CD4-positive, alpha-beta T cell treated with Interleukin-6 for 4 hours (primary cell): ENCODE measurements at regions not wholly inside any gene's neighbourhood (a gene's known extent, or its start where the extent isn't known, plus 50 kb on each side); places are given as distances from the start of the nearest gene placed in this dataset.
"Not testable (repeated sequence)": the region's sequence is repeated elsewhere in the genome, so short reads cannot be mapped to it uniquely, and the experiment has no call there.

Experiments
- DNase-seq: peaks from one replicate; pipeline ENCODE4 v3.0.0-alpha.2; 2020; ENCODE audit warnings: mixed read lengths

DNA sequence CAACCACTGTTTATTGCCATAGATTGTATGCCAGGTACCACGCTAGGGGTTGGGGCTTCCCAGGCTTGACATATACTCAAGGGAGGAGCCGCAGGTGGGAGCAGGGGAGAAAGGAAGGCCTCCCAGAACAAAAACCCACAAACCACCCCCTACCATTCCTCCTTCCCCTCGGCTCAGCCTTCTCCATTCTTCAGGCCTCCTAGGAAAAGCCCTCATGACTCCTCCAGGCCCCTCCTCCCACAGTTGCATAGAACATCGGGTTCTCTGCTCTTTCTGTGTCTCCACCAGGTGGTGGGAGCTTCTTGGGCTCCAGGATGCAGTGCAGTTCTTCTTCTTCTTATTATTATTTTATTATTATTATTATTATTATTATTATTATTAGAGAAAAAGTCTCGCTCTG is 80.3 kb downstream of the ZFP36L2 start:
- DNase-seq: no peak

- no peak for DNase-seq
These were observed 82.1 kb downstream of the ZFP36L2 start for GRCh38 chr2:43144263-43144662.

GRCh38 chr2:43143756-43144155 is 82.7 kb downstream of the ZFP36L2 start:
- DNase-seq: no peak

- peak; percentile 68 for DNase-seq
These were observed 83.4 kb downstream of the ZFP36L2 start for GRCh38 chr2:43142921-43143438.

DNA sequence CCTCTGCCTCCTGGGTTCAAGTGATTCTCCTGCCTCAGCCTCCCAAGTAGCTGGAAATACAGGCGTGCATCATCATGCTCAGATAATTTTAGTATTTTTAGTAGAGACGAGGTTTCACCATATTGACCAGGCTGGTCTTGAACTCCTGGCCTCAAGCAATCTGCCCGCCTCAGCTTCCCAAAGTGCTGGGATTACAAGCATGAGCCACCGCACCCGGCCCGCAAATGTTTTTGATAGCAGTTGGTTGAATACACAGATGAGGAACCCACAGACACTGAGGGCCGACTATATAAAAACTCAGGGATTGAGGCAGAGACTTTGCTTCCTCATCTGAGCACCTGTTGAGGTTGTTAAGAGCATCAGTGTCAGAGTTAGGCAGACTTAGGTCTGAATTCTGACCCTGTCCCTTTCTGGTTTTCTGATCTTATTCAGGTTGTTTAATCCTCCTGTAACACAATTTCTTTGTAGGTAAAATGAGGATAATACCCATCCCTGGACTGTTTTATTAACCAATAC is 84.7 kb downstream of the ZFP36L2 start:
- not testable (repeated sequence) for DNase-seq

DNA sequence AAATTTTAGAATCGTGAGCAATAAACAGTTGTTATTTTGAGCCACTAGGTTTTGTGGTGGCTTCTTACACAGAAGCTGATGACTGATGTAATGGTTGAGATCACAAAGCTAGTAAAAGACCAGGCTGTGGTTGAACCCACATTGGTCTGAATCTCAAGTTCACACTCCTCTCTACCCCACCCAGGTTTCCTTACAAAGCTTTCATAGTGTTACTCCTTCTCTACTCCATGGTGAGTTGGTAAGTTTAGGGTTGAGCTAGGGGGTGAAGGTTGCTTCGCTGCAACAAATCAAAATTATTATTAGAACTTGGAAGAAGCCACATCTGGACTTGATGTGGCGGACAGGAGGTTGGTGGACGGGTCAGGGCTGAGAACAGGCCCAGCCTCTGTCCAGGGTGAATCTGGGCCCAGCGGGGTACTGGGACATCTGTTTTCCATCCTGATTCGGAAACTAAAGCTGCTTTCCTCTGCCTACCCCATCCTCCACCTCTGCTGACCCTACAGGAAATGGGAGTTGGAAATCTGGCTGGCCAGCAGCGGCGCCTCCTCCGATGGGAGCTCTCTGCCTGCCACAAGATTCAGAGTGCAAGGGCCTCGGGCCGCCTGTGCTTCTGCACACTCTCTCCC is 86.3 kb downstream of the ZFP36L2 start:
- peak; percentile 50 for DNase-seq

- no peak for DNase-seq
These were observed 86.9 kb downstream of the ZFP36L2 start for GRCh38 chr2:43139501-43139900.

GRCh38 chr2:43138441-43138840 is 88.0 kb downstream of the ZFP36L2 start:
- no peak for DNase-seq

DNA sequence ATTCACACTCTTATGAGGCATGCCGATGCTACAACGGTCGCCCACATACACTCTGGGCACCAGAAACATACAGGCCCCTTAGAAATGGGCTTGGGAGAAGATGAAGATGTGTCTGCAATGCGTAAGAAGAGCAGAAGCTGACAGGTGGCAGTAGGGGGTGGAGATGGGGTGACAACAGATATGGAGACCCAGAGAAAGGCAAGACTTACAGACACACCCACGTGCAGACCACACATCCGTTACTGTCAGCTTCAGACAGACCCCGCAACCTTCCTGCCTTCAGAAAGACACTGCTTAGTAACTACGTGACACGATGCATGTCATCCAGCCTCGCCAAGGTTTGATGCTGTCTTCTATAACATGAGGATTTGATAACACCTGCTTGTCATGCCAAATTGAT is 89.5 kb downstream of the ZFP36L2 start:
- peak; percentile 90 for DNase-seq

DNA sequence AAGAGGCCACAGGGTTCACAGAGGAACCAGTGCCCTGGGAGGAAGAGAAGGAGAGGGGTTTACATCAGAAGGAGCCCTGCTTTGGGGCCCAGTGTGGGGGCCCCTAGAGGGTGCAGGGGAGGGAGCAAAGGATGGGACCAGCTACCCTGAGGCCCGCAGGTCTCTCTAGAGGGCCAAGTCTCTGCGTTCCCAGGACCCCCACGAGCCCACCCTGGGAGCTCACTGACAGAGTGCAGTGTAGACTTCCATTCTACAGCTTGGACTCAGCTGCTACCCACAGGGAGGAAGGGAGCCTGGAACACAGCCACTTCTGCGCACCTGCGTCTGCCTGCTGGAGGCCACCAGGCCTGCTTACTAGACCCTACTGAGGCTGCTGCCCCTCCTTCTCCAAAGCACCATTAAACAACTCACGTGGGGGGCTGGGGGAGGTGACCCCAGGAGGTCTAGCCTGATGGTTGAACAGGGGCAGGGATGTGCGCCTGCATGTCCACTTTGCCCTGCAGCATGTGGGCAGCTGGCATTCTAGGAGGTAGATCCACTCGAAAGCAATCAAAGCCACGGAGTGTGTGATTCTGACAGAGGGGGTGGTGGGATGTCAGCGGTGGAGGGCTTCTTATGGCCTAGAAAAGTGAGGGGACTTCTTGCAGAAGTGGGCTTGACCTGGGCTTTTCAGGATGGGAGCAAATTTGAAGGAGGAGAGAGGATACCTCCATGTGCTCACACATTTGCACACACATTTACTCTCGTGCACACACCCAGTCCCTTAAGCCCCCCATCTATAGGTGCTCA is 90.2 kb downstream of the ZFP36L2 start:
- peak; percentile 56 for DNase-seq

DNA sequence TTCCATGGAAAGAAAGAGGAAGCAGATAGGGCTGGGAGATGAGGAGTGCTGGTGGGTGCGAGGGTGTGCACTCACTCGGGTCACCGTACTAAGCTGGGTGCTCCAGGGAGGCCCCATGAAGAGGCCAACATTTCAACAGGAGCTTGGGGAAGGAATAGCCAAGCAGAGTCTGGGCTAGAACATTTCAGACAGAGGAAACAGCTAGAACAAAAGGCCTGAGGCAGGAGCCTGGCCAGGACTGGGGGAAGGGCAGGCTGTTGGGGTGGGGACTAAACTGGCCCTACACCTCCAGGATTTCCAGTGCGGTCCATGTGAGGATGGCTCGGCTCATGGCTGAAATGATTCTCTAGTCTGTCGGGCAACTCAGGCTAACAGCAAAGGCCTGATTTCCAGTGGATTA is 90.8 kb downstream of the ZFP36L2 start:
- DNase-seq: no peak

DNA sequence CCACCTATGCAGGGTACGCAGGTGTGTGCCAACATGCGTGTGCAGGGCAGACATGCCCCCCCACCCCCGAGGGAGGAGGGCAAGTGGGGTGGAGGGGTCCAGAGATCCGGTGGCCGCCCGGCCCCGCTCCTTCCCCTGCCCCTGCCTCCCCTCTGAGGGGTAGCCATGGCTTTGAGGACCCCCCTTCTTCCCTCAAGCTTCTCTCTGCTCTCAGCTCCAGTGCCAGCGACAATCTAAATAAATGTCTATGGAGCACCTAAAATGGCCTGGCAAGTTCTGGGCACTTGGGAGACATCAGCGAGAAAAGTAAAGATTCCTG is 91.9 kb downstream of the ZFP36L2 start:
- DNase-seq: no peak

DNA sequence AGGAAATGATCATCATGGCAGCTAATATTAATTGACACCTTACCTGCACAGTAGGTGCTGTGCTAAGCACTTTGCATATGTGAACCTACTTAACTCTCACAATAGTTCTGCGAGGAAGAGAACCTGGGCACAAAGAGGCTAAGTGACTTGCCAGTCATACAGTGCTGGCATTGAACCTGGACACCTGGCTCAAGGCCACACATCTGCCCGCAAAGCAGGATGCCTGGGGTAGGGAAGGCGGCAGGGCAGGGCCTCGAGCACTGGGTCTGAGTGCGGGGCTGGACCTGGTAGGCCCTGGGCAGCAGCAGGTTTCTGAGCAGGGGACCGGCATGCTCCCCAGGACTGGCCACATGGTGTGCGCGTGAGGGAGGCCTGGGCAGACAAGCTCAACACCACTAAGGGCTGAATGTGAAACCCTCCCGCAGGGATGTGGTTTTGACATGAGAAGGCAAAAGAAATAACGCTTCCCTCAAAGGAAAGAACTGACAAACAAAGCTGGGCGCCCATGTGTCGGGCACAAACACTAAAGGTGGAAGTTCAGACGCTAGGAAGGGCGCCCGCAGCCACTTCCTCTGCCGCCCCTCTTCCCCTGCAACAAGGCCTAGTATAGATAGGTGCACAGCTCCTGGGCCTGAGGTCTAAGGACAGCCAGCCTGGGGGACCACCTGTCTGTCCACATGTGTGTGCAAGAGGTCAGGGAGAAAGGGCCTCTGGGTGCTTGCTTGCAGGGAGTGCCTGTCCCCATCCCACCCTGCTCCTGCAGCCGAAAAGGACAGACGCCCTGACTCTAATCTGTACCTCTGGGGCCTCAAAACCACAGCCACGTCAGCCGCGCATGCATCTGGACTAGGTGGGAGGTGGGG is 92.5 kb downstream of the ZFP36L2 start:
- peak; percentile 89 for DNase-seq

DNA sequence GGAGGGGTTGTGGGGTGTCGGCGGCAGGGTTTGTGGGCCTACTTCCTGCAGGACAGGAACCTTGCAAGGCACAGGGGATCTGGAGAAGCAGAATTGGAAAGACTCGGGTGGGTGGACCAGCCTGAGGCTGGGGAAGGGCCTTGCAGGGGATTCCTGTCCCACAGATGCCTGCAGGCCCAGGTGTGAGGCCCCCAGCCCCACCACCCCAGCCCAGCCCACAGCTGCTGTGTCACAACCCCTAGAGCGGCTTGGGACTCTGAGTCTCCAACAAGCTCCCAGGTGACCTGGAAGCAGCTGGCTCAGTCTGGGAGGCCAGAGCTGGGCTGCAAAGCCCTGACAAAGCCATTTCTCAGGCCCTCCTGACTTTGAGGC is 93.1 kb downstream of the ZFP36L2 start:
- no peak for DNase-seq

- peak; percentile 51 for DNase-seq
These were observed 93.6 kb downstream of the ZFP36L2 start for GRCh38 chr2:43132683-43133301.

DNA sequence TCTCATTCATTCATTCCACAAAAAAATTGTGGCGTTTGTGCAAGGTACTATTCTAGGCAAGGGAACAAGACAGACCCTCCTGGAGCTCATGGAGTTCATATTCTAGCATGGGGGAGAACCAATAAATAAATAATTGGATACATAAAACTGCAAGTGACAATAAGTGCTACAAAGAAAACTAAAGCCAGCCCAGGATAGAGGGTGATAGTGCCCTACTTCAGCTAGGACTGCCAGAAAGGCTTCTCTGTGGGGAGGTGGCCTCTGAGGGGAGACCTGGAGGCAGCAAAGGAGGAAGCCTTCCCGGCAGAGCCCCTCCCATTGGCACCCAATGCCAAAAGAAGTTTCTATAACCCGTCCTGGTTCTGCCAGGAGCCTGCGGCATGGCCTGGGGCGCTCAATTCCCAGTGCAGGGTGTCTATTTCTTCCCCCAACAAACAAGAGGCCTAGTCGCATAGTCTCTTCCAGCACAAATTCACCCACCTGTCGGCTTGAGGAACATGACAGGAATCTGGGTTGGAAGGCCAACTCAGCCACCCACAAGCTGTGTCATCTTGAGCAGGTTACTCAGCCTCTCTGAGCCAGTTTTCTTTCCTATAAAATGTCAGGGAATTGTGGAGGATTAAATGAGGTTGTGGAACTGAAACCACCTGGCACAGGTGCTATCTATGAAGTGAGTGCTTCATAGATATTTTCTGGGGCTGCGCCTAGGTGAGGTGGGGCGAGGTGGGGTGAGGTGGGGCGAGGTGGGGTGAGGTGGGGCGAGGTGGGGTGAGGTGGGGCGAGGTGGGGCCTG is 94.3 kb downstream of the ZFP36L2 start:
- DNase-seq: no peak

DNA sequence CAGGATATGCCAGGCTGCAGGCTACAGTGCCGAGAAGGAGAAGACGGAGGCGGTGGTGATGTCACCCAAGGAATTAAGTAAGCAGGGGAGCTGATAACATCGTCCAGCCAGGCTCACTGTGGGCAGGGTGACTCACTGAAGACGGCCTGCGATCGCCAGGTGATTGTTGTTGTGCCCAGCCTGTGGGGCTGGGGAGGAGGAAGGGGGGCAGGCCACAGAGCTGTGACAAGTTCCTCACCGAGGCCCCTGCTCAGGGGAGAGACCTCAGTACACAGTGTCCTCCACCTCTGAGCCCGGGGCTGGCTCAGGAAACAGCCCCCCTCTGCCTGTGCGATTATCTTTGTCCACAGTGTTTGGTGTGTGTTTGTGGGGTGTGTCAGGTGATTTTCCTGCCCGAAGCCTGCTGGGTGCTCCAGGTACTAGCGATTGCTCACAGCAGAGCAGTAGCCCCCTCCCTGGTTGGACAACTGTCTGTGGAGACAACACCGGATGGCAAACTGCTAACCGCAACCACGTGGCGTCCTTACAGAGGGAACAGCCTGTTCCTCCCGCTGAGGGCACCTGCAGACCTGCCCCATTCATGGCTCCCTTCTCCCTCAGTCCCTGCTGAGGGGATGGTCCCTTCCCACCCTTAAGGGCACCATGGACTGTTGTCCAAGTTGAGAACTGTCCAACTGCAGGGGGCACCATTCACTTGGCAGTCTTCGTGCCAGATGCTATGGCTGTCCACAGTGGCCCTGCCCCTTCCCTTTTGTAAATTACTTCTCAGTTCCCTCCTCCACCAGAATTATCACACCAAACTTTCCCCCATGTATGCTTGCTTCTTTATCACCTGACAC is 95.1 kb downstream of the ZFP36L2 start:
- peak; percentile 89 for DNase-seq

GRCh38 chr2:43130548-43130875 is 95.9 kb downstream of the ZFP36L2 start:
- no peak for DNase-seq

GRCh38 chr2:43129676-43130547 is 96.5 kb downstream of the ZFP36L2 start:
- DNase-seq: peak; percentile 43

DNA sequence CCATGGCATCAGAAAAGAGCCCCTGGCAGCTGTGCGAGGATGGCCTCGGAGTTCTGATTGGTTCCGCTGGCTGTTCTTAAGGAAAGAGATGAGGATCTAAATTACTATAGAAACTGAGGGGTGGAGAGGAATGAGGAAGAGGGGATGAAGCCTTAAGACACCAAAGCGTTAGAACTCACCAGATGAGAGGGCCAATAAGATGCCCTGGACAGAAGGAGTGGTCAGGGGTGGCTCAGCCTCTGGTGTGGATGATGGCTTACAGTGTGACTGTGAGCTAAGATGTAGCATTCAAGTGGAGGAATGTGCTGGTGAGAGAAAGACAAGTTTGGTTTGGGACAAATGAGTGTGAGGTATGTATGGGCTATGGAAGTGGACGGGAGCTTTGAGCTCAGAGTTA is 97.8 kb downstream of the ZFP36L2 start:
- no peak for DNase-seq
